Myocyte (in vitro differentiated cells): ENCODE measurements at regions not wholly inside any gene's neighbourhood (a gene's known extent, or its start where the extent isn't known, plus 50 kb on each side); places are given as distances from the start of the nearest gene placed in this dataset.
"Not testable (repeated sequence)": the region's sequence is repeated elsewhere in the genome, so short reads cannot be mapped to it uniquely, and the experiment has no call there.

Source experiments
- DNase-seq: peaks from one replicate; pipeline ENCODE4 v3.0.0-alpha.2; 2012; ENCODE audit warnings: low read depth

DNA sequence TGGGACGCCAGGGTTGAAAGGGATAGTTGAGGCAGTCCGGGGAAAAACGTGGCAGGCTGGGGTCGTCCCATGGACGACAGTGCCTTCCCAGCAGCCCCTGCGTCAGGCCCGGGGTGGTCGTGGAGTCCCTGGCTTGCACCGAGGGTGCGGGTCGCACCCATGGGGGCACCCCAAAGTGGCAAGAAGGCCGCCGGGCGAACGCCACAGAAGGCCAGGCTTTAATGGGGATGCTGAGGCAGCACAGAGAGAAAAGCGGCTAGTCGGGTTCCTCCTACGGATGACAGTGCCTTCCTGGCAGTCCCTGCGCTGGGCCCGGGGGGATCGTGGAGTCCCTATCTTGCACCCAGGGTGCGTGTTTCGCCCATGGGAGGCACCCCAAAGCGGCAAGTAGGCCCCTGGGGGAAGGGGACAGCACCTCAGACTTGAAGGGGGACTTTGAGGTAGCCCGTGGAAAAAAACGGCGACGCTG is 158.6 kb upstream of the ALG10B start:
- no peak for DNase-seq

DNA sequence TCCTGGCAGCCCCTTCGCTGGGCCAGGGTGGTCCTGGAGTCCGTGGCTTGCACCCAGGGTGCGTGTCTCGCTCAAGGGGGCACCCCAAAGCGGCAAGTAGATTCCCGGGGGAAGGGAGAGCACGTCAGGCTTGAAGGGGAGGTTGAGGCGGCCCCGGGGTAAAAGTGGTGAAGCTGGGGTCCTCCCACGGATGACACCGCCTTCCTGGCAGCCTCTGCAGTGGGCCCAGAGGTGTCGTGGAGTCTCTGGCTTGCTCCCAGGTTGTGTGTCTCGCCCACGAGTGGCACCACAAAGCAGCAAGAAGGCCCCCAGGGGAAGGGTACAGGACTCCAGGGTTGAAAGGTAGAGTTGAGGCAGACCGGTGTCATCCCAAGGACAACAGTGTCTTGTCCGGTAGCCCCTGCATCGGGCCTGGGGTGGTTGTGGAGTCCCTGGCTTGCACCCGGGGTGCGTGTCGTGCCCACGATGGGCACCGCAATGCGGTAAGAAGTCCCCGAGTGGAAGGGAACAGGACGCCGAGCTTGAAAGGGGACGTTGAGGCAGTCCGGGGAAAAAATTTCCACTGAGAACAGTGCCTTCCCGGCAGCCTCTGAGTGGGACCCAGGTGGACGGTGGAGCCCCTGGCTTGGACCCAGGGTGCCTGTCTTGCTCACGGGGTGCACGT is 158.0 kb upstream of the ALG10B start:
- no peak for DNase-seq

DNA sequence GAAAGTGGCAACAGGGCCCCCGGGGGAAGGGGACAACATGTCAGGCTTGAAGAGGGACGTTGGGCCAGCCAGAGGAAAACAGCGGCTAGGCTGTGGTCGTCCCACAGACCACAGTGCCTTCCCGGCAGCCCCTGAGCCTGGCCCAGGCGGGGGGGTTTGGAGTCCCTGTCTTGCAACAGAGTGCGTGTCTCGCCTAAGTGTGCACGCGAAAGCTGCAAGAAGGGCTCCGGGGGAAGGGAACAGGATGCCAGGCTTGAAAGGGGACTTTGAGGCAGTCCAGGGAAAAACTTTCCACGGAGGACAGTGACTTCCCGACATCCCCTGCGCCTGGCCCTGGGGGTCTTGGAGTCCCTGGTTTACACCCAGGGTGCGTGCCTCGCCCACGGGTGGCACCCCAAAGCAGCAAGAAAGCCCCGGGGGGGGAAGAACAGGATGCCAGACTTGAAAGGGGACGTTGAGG is 157.5 kb upstream of the ALG10B start:
- DNase-seq: no peak

DNA sequence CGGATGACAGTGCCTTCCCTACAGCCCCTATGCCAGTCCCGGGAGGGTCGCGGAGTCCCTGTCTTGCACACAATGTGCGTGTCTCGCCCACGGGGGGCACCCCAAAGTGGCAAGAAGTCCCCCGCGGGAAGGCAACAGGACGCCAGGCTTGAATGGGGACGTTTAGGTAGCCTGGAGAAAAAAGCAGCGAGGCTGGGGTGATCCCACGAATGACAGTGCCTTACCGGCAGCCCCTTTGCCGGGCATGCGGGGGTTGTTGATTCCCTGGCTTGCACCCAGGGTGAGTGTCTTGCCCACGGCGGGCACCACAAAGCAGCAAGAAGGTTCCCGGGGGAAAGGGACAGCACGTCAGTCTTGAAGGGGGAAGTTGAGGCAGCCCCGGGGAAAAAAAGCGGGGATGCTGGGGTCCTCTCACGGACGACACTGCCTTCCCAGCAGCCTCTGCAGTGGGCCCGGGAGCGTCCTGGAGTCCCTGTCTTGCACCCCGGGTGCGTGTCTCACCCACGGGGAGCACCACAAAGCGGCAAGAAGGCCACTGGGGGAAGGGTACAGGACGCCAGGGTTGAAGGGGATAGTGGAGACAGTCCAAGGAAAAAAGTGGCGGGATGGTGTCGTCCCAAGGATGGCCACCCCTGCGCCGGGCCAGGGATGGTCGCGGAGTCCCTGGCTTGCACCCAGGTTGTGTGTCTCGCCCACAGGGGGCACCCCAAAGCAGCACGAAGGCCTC is 156.8 kb upstream of the ALG10B start:
- no peak for DNase-seq

DNA sequence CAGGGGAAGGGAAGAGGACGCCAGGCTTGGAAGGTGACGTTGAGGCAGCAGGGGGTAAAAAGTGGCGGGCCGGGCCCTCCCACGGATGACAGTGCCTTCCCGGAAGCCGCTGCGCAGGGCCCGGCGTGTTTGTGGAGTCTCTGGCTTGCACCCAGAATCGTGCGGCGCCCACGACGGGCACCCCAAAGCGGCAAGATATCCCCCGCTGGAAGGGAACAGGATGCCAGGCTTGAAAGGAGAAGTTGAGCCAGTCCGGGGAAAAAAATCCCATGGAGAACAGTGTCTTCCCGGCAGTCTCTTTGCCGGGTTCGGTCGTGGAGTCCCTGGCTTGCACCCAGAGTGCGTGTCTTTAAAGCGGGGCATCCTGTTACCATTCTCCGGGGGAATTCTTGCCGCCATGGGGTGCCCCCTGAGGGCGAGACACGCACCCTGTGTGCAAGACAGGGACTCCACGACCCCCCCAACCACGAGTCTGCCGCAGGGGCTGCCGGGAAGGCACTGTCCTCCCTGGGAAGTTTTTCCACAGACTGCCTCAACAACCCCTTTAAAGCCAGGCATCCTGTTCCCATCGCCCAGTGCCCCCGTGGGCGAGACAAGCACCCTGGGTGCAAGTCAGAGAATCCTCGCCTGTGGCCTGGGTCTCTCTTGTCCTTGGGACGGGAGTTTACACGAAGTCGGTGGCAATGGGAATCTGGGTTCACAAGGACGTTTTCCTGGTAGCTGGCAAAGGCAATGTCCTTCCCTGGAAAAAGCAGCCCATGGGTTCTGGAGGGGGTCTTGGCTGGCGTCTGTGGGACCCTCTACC is 156.1 kb upstream of the ALG10B start:
- DNase-seq: no peak

DNA sequence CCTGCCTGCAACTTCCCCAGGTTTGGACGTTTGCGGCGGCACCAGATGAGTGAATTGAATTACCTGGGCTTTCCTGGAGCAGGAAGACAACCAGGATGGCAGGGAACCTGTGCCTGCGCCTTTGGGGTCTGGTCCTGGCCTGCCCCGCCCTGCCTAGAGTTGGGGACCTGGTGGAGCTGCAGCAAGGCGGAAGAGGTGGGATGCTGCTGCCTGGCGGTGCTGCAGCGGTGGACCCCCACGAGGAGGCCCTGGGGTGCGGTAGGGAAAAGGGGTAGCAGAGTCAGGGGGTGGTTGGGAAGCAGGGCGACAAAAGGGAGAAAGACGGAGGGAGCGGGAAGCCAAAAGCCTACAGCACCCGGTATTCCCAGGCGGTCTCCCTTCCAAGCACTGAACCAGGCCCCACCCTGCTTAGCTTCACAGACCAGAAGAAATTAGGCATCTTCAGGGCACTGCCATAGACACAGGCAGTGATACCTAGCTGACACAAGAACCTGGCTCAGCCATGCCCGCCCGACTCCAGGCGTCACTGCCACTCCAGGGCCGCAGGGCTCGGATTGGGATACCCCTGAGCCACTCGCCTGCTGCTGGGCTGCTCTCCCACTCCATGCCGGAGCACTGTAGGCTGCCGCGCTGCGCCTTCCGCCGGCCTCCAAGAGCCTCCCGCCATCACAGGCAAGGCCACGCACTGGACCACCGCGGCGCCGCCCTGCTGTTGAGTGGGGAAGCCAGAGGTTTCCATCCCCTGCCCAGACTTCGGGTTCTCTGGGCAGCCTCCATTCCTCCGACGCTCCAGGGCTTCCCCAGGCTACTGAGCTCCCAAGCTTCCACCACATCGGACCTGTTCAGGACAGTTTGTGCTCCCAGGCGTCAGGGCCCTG is 155.2 kb upstream of the ALG10B start:
- DNase-seq: no peak

DNA sequence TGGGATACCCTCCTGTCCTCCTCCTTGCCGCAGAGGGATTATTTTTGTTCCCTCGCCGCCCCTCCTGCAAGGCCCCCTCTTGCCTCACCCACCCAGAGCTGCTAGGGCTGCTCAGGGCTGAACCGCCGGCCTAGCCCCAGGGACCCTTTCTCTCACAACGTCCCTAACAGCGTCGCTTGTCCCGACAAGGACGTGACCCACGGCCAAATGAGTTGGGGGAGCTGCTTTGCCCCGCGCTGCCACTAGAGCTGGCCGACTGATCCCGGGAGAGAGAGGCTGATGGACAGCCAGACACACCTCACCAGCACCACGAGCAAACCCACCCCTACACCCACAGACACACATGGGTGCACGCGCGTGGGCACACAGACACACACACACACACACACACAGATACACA is 154.6 kb upstream of the ALG10B start:
- DNase-seq: no peak

DNA sequence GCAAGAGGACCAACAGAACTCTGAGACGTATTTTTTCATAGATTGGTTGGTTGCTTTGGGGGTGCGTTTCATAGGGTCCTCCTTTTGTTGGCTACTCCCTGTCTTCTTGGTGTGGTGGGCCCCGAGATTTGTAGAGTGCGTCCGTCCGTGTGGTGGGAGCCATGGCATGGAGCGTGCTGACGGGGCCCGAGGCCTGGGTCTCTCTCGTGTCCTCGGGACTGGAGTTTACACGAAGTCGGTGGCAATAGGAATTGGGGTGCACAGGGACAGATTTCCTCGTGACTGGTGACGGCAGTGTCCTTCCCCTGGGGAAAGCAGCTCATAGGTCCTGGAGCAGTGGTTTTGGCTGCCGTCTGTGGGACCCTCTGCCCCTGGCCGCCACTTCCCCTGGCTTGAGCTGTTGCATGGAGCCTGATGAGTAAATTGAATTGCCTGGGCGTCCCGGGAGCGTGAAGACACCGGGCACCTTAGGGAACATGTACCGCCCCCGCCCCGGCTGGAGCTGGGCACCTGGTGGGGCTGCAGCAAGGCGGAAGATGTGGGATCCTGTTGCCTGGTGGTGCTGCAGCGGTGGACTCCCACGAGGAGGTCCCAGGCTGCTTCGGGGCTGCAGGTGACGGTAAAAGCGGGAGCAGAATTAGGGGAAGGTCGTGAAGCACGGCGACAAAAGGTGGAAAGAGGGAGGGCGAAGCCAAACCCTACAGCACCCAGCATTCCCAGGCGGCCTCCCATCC is 153.7 kb upstream of the ALG10B start:
- DNase-seq: no peak

DNA sequence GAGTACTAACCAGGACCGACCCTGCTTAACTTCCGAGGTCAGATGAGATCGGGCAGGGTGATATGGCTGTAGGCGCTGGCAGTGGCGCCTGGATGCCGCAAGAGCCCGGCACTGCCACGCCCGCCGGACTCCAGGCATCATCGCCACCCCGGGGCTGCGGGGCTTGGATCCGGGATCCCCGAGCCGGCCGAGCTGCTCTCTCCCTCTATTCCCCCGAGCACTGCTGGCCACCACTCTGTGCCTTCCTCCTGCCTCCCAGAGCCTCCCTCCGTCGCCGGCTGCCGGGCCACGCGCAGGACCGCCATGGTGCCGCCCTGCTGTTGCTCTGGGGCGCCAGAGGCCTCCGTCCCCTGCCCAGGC is 153.2 kb upstream of the ALG10B start:
- no peak for DNase-seq

DNA sequence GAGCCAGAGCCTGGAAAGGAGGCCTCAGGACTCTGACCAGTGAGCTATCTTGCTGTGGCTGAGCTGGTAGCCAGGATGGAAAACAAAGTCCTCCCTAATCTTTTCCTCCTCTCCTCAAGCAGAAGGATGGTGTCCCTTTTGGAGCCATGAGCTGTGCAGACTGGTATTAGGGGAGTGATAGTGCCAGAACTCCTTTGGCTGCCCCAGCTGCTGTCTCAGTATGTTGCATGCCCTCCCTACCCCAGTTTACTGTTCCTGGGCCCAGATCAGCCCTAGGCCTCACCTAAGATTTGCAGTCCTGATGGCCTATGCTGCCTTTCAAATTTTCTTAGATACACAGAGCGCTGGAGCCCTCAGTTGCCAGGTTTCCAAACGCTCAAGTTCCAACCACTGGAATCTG is 150.3 kb upstream of the ALG10B start:
- no peak for DNase-seq

DNA sequence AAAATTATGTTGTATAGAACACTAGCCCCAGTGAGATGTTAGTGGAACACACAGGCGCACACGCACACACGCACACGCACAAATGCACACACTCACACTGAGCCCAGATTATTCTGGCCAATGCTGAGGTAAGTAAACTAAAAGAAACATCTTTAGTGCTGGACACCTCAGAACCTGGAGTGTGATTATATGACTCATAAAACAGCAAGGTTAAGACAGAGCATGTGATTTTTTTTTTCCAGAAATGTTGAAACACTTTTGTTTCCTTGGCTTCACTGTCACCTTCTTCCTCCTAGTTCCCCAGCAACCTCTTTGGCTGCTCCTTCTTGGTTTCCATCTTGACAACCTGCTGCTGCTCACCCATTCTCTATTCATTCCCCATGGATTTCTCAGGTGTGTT is 141.0 kb upstream of the ALG10B start:
- DNase-seq: no peak

DNA sequence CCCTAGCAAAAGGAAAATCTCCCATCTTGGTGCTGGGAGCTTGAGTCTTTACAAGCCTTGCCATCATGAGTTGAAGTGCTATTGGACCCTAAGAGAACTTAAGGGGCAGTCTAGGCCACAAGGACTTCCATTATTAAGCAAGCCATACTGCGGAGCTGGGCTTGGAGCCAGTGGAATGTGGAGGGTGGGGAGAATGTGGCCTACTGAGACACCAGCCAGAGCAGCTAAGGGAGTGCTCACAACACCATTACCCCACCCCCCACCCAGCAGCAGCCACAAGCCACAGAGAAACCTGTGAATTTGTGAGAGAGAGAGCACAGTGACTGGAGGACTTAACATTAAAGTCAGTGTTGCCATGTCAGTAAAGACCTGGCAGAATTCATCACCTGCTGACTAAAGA is 133.0 kb upstream of the ALG10B start:
- DNase-seq: not testable (repeated sequence)

DNA sequence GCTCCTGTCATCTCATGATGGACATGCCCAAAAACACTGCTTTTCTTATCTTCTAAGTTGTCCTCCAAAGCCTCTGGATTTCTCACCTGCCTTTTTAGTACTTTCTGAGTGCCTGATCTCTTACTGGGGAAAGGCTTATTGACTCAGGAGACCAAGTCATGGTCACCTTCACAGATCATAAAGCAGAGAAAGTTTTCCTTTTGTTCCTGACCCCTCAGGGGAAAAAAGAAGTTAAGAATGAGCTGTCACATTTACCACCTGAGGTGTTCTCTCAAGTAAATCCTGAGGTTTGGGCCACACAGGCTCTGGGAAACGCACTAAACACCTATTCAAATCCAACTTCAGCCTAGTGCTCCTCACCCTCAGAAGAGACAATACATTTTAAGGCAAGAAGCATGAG is 119.3 kb upstream of the ALG10B start:
- DNase-seq: not testable (repeated sequence)

DNA sequence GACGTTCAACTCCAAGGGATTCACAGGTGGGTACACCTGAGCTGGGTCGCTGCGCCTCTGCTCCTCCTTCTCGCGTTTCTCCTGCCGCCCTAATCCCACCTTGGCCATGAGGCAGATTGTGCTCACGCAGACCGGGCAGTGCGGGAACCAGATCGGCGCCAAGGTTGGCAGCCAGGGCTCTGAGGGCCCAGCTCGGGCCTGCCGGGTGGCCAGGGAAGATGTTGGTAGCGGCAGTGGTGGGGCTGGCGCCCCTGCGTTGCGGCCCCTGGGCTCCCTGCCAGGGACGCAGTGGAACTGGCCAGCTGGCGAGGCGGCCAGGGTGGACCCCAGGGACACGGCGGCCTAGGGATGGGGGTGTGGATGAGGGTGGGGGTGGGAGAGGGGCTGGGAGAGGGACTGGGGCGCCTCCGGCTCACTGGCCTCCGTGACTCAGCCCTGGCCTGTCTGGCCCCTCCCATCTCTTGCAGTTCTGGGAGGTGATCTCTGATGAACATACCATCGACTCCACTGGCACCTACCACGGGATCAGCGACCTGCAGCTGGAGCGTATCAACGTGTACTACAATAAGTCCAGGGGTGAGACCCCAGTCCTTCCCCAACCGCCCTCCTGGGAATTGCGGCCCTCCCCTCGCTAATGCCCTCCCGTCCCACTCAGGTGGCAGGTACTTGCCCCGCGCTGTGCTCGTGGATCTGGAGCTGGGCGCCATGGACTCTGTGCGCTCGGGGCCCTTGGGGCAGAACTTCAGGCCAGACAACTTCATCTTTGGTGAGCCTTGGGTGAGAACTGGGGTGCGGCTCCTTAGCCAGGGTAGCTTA is 114.9 kb upstream of the ALG10B start:
- no peak for DNase-seq

DNA sequence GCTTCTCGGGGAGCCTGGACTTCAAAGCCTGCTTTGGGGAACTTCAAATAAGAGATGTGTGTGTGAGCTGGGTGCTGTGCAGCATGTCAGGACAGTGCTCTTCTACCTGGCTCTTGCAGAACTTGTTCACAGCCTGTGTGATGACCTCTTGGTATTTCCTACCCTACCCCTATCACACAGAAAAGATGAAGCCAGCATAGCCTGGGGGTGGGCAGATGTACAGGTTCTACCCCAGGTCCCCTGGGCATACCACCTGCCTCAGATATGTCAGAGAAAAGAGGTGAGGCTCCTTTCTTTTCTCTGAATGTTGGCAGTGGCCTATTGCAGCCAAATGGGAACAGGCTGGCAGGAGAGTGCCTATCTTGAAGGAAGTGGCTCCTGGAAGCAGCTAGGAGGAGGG is 111.7 kb upstream of the ALG10B start:
- no peak for DNase-seq

DNA sequence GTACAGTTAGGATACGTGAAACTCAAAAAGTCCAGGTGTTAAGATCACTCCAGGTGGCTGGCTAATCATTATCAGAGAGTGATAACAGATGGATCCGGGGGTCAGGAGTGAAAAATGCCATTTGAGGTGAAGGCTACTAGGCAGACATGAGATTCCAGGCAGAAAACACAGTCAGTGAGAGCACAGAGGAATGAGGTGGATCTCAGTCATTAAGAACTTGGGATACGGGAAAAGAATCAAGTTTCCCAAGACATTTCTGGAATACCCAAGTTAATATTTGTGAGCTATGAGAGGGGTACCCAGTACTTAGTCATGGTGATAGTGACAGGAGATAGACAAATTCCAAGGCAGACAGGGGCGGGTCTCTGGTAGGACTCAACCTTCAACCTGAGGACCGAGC is 94.6 kb upstream of the ALG10B start:
- DNase-seq: no peak

DNA sequence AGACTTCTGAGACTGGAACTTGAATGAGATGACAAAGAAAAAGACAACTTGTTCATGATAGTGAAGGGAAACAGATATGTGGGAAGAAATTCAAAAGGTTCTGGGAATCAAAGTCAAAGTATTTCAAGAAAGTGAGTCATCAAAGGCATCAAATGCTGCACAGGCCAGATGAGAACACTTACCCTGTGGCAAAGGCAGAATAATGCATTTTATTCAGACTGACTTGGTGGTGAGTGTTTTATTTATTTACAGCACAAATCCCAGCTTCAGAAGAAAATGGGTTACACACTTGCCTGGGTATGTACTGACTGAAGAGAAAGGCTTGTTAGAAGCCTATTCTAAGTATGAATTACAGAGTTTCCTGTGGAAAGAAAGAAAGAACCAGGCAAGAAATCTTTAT is 78.2 kb upstream of the ALG10B start:
- not testable (repeated sequence) for DNase-seq

DNA sequence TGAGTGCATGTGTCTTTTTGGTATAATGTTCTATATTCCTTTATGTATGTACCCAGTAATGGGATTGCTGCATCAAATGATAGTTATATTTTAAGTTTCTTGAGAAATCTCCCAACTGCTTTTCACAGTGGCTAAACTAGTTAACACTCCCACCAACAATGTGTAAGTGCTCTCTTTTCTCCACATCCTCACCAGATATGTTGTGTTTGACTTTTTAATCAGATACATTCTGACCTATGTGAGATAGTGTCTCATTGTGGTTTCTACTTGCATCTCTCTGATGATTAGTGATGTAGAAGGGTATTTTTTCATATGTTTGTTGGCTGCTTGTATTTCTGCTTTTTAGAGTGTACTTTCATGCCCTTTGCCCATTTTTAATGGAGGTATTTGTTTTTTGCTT is 62.8 kb upstream of the ALG10B start:
- DNase-seq: no peak

DNA sequence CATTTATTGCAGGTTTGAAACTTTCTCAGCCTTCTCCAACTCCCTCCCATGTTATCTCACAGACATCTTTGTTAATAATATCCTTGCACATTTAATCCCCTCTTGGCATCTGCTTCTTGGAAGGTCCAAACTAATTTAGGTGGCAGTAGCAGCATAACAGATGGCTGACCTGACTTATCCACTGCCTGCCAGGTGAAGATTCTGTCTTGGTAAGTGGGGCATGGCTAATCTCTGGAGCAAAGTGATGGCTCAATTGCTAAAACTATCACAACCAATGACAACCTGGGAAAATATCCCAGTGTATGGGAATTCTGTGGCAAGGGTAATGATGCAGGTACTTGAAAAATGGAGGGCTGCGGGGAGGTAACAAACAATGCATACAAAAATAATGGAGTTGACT is 58.2 kb upstream of the ALG10B start:
- no peak for DNase-seq
